Loucy (cell line): ENCODE measurements at regions not wholly inside any gene's neighbourhood (a gene's known extent, or its start where the extent isn't known, plus 50 kb on each side); places are given as distances from the start of the nearest gene placed in this dataset.

ENCODE experiments used
- EZH2phosphoT487 ChIP-seq: fragments of 200-600 bp; IDR thresholded peaks from 2 replicates; pipeline ENCODE4 v1.6.1; 2018; ENCODE audit warnings: antibody characterized with exemption, mild to moderate bottlenecking, moderate library complexity, borderline replicate concordance
- TF ChIP-seq, protein P1 (sequence below): fragments of 200-600 bp; sonication (generic); conservative IDR thresholded peaks from 2 replicates; pipeline ENCODE4 v1.5.1; 2014; ENCODE audit warnings: mild to moderate bottlenecking, antibody characterized with exemption, low read length

DNA sequence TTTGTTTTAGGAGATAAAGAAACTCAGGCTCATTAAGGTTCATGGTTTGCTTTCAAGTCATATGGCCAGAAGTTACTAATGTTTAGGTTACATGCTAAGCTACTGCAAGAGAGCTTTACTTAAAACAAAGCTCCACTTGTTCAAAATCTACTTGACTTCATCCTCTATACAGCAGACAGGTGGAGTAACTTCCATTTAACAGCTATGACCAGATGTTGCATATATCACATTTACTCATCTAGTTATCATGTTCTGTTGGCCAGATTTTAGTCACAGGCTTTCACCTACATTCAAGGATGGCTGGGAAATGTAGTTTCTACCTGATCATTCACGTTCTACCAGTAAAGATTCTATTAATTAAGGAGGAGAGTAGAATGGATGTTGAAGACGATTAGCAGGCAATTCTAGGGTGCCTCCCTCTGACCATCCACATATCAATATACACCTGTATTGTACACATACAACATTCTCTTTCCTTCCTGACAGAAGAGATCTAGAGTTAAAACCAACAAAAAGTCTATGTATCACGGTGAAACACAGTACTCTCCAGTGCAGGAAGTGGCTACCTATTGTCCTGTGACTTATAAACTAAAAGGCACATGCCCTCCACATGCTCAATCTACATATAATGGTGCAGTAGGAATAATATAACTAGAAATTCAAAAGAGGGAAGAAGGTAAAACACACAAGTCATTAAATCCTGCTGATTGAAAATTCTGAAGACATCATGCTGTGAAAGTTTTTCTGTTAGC lies 488.0 kb downstream of the MDFIC start:
- TF ChIP-seq, protein P1, sequence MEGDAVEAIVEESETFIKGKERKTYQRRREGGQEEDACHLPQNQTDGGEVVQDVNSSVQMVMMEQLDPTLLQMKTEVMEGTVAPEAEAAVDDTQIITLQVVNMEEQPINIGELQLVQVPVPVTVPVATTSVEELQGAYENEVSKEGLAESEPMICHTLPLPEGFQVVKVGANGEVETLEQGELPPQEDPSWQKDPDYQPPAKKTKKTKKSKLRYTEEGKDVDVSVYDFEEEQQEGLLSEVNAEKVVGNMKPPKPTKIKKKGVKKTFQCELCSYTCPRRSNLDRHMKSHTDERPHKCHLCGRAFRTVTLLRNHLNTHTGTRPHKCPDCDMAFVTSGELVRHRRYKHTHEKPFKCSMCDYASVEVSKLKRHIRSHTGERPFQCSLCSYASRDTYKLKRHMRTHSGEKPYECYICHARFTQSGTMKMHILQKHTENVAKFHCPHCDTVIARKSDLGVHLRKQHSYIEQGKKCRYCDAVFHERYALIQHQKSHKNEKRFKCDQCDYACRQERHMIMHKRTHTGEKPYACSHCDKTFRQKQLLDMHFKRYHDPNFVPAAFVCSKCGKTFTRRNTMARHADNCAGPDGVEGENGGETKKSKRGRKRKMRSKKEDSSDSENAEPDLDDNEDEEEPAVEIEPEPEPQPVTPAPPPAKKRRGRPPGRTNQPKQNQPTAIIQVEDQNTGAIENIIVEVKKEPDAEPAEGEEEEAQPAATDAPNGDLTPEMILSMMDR = no peak
- TF ChIP-seq EZH2phosphoT487 = no peak
